Esophagus muscularis mucosa (tissue), 4 donors: ENCODE measurements at regions not wholly inside any gene's neighbourhood (a gene's known extent, or its start where the extent isn't known, plus 50 kb on each side); places are given as distances from the start of the nearest gene placed in this dataset.

Source experiments
- EP300 ChIP-seq: sonication (generic); formaldehyde crosslinking; IDR thresholded peaks from one replicate; pipeline ENCODE4 v1.6.1; 2017; ENCODE audit warnings: antibody characterized with exemption
- POLR2A ChIP-seq: fragments of 450-650 bp; IDR thresholded peaks from one replicate; pipeline ENCODE4 v1.6.1; 2017; ENCODE audit warnings: antibody characterized with exemption, moderate library complexity, mild to moderate bottlenecking, low read depth
- POLR2AphosphoS5 ChIP-seq, 2 donors: sonication (generic); formaldehyde crosslinking; IDR thresholded peaks; one replicate each; pipeline ENCODE4 v1.6.1; 2017; ENCODE audit warnings: antibody characterized with exemption in 2 of 2
- TF ChIP-seq, protein P1 (sequence below), 3 experiments: fragments of 200-600 bp in 2 of 3; fragments of 450-650 bp in 1 of 3; sonication (generic) in 2 of 3; IDR thresholded peaks; one replicate each; pipeline ENCODE4 v1.5.1; 2017 to 2019; ENCODE audit warnings: antibody characterized with exemption in 3 of 3, mild to moderate bottlenecking in 2 of 3, moderate library complexity in 1 of 3

DNA sequence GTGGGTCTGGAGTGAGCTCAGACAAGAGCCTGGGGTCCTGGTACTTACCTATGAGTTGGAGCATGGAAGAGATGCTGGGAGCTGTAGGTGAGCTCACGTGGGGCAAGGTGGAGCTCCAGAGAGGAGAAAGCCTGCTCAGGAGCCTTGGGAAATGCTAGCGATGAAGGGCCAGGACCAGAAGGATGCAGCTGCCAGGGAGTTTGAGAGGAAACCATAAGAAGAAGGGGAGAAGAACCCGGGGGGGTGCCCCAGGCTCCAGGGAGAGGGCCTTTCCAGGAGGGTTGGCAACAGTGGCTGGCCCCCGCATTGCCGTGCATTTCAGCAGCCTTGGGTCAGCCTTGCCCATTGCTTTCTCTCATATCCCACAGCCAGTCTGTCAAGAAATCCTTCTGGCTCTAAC lies 268.7 kb downstream of the GLI2 start:
- TF ChIP-seq, protein P1, sequence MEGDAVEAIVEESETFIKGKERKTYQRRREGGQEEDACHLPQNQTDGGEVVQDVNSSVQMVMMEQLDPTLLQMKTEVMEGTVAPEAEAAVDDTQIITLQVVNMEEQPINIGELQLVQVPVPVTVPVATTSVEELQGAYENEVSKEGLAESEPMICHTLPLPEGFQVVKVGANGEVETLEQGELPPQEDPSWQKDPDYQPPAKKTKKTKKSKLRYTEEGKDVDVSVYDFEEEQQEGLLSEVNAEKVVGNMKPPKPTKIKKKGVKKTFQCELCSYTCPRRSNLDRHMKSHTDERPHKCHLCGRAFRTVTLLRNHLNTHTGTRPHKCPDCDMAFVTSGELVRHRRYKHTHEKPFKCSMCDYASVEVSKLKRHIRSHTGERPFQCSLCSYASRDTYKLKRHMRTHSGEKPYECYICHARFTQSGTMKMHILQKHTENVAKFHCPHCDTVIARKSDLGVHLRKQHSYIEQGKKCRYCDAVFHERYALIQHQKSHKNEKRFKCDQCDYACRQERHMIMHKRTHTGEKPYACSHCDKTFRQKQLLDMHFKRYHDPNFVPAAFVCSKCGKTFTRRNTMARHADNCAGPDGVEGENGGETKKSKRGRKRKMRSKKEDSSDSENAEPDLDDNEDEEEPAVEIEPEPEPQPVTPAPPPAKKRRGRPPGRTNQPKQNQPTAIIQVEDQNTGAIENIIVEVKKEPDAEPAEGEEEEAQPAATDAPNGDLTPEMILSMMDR (IDR thresholded peaks at IDR 0.05): no peak
- TF ChIP-seq EP300: no peak
- no peak for TF ChIP-seq POLR2A
- TF ChIP-seq POLR2AphosphoS5 (IDR thresholded peaks at IDR 0.05): no peak
